ENCODE measurements at regions not wholly inside any gene's neighbourhood (a gene's known extent, or its start where the extent isn't known, plus 50 kb on each side); places are given as distances from the start of the nearest gene placed in this dataset.

DNA sequence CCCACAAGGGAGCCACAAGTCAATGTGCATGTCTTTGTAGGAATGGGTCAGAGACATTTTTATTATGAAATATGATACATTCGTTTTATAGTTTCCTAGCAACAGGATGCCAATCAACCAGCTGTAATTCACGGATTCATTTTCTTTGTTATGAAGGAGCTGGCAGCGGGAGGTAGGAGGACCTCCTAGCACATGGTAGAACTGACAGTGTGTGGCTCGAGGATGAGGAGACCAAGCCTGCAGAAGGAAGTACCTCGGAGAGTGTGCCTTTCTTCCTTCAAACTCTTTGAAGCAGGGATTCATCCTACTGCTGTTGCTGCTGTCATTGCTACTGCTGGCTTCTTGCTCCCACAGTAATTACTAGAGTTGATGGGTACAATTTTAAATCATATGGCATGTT lies 504.8 kb upstream of the KLHL29 start:
- TF ChIP-seq, protein P1, sequence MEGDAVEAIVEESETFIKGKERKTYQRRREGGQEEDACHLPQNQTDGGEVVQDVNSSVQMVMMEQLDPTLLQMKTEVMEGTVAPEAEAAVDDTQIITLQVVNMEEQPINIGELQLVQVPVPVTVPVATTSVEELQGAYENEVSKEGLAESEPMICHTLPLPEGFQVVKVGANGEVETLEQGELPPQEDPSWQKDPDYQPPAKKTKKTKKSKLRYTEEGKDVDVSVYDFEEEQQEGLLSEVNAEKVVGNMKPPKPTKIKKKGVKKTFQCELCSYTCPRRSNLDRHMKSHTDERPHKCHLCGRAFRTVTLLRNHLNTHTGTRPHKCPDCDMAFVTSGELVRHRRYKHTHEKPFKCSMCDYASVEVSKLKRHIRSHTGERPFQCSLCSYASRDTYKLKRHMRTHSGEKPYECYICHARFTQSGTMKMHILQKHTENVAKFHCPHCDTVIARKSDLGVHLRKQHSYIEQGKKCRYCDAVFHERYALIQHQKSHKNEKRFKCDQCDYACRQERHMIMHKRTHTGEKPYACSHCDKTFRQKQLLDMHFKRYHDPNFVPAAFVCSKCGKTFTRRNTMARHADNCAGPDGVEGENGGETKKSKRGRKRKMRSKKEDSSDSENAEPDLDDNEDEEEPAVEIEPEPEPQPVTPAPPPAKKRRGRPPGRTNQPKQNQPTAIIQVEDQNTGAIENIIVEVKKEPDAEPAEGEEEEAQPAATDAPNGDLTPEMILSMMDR (IDR thresholded peaks at IDR 0.05; ENCODE audit: insufficient read depth, low read length, poor library complexity, severe bottlenecking): no peak
- no peaks in the 10 kb centered on the region for H3K27me3 ChIP-seq (replicated peaks; ENCODE audit: control insufficient read depth, insufficient read depth, low read length)
- no peak for DNase-seq (ENCODE audit: extremely low read depth, insufficient read length)
- no peak overlapping the region for H3K4me3 ChIP-seq (replicated peaks; ENCODE audit: low read depth, low read length)
- no peaks in the 10 kb centered on the region for H3K36me3 ChIP-seq (ENCODE audit: control insufficient read depth, insufficient read depth, low read length)

DNA sequence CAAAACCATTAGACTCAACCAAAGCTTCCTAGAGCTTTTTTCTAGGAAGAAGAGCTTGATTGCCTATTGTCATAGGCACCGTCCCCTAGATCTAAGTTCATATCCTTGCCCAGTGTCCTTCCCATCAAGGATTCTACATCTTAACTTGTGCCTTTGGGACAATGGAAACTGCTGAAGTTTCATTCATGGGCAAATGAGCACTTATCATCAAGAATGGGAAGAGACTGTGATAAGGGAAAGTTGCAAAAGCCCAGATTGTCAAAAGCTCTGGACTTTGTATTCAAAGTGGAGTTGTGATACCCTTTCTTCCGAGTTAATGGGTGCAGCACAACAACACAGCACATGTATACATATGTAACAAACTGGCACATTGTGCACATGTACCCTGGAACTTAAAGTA lies 503.0 kb upstream of the KLHL29 start:
- Histone ChIP-seq H3K36me3 (ENCODE audit: control insufficient read depth, insufficient read depth, low read length) (no peaks in the 10 kb centered on the region), H3K27me3 (replicated peaks; ENCODE audit: control insufficient read depth, insufficient read depth, low read length) (no peaks in the 10 kb centered on the region), H3K4me3 (replicated peaks; ENCODE audit: low read depth, low read length) (no peak overlapping the region)
- DNase-seq (ENCODE audit: extremely low read depth, insufficient read length): no peak
- TF ChIP-seq, protein P1 (IDR thresholded peaks at IDR 0.05; ENCODE audit: insufficient read depth, low read length, poor library complexity, severe bottlenecking): no peak

DNA sequence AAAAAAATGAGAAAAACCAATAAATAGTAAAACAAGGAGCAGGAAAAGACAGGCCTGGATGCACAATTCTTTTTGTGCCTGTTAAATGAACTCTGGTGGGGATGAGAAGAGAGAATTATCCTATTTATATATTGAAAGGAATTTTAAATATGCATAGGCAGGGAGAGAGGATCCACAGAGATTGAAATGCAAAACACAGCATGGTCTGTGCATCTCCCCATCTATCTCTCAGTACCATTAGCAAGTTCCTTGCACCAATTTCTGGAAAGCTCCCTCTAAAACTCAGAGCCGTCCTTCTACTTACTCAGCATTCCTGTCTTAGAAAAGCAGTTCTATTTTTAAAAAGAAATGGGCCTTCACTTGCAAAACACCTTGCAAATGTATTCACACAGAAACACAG lies 502.3 kb upstream of the KLHL29 start:
- H3K4me3 ChIP-seq (replicated peaks; ENCODE audit: low read depth, low read length): no peak overlapping the region
- TF ChIP-seq, protein P1 (IDR thresholded peaks at IDR 0.05; ENCODE audit: insufficient read depth, low read length, poor library complexity, severe bottlenecking): no peak
- H3K27me3 ChIP-seq (replicated peaks; ENCODE audit: control insufficient read depth, insufficient read depth, low read length): no peaks in the 10 kb centered on the region
- no peaks in the 10 kb centered on the region for H3K36me3 ChIP-seq (ENCODE audit: control insufficient read depth, insufficient read depth, low read length)
- no peak for DNase-seq (ENCODE audit: extremely low read depth, insufficient read length)

DNA sequence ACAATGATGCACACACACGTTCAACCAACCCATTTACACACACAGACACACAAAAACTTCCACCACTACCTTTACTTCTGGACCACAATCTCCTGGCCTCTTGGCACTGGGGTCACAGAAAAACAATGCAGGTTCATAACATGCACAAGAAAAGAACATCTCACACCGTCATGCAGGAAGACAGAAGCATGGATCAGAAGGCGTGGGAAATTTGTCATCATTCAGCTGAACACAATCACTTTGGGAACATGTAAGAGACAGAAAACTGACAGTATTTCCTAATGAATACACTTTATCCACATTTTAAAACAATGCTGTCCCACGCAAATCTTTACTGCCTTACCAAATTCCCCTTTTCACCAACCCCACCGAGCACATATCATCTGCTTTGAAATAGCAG lies 501.9 kb upstream of the KLHL29 start:
- H3K4me3 ChIP-seq (replicated peaks; ENCODE audit: low read depth, low read length): no peak overlapping the region
- no peaks in the 10 kb centered on the region for H3K27me3 ChIP-seq (replicated peaks; ENCODE audit: control insufficient read depth, insufficient read depth, low read length)
- no peaks in the 10 kb centered on the region for H3K36me3 ChIP-seq (ENCODE audit: control insufficient read depth, insufficient read depth, low read length)
- TF ChIP-seq, protein P1 (IDR thresholded peaks at IDR 0.05; ENCODE audit: insufficient read depth, low read length, poor library complexity, severe bottlenecking): no peak
- no peak for DNase-seq (ENCODE audit: extremely low read depth, insufficient read length)

DNA sequence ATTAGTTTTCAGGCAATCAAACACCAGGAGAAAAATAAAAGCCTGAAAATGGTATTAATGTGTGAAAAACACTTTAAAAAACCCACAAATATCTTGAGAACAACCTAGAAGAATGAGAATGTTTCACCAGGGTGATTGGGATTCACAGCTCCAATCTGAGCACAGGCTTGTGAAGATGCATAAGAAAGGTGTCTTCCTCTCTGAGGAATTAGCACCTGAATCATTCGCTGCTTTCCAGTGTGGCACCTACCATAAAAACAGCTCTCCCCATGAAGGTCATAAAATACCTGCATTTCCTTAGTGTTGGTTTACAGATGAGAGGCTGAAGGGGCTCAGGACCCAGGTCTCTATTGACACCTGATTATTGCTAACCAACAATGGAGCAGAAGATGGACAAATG lies 499.7 kb upstream of the KLHL29 start:
- no peak for DNase-seq (ENCODE audit: extremely low read depth, insufficient read length)
- H3K27me3 ChIP-seq (replicated peaks; ENCODE audit: control insufficient read depth, insufficient read depth, low read length): no peaks in the 10 kb centered on the region
- no peak overlapping the region for H3K4me3 ChIP-seq (replicated peaks; ENCODE audit: low read depth, low read length)
- no peaks in the 10 kb centered on the region for H3K36me3 ChIP-seq (ENCODE audit: control insufficient read depth, insufficient read depth, low read length)
- TF ChIP-seq, protein P1 (IDR thresholded peaks at IDR 0.05; ENCODE audit: insufficient read depth, low read length, poor library complexity, severe bottlenecking): no peak

DNA sequence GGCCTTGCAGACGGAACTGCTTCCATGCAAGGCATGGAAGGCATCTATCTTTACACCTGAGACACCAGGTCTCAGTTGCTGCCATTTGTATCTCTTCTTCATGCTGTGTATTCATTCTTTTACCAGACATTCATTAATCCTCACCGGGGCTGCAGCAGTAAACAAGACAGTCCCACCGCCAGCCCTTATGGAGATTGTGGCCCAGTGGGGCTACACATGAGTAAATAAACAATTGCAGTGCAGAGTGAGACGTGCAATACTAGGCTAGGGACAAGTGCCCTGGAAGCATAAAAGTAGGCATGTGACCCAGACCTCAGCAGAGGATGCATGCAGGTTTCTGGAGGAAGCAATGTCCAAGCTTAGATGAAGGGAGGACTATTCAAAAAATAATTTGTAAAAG lies 497.6 kb upstream of the KLHL29 start:
- no peak for DNase-seq (ENCODE audit: extremely low read depth, insufficient read length)
- no peaks in the 10 kb centered on the region for H3K36me3 ChIP-seq (ENCODE audit: control insufficient read depth, insufficient read depth, low read length)
- TF ChIP-seq, protein P1 (IDR thresholded peaks at IDR 0.05; ENCODE audit: insufficient read depth, low read length, poor library complexity, severe bottlenecking): no peak
- no peaks in the 10 kb centered on the region for H3K27me3 ChIP-seq (replicated peaks; ENCODE audit: control insufficient read depth, insufficient read depth, low read length)
- H3K4me3 ChIP-seq (replicated peaks; ENCODE audit: low read depth, low read length): no peak overlapping the region
